NCI-H748 (cell line): ENCODE measurements at regions not wholly inside any gene's neighbourhood (a gene's known extent, or its start where the extent isn't known, plus 50 kb on each side); places are given as distances from the start of the nearest gene placed in this dataset.

Experiments
- DNase-seq: peaks from one replicate; lab custom pipeline; 2025; ENCODE audit not compliant: unreplicated experiment; lab: John Stamatoyannopoulos, UW

DNA sequence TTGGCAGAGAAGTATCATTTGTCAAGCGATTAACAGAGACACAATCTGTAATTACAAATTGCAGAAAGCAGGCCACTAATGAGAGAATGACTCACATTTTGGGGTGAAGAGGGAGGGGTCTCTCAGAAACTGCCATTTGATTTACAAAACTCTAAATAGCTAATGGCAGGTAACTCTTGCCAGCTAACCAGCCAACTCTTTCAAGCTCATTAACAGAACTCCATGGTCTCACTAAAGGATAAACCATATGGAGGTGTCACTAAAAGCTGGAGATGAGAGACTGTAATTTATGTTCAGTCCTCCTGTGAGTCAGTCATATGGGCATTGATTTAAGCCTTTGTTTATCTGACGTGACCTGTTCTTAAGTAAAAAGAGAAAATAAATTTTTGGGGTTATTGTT is 336.4 kb downstream of the FOXG1 start:
- DNase-seq: peak; percentile 87

DNA sequence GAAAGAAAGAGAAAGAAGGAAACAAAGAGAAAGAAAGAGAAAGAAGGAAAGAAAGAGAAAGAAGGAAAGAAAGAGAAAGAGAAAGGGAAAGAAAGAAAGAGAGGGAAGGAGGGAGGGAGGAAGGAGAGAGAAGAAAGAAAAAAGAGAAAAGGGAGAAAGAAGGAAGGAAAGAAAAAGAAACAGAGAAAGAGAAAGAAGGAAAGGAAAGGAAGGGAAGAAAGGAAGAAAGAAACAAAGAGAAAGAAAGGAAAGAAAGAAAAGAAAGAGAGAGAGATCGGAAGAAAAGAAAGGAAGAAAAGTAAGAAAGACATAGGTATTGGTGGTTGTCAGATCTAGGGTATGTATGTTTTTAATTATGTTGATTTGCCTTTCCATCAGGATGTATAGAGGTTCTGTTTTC is 342.3 kb downstream of the FOXG1 start:
- no peak for DNase-seq

DNA sequence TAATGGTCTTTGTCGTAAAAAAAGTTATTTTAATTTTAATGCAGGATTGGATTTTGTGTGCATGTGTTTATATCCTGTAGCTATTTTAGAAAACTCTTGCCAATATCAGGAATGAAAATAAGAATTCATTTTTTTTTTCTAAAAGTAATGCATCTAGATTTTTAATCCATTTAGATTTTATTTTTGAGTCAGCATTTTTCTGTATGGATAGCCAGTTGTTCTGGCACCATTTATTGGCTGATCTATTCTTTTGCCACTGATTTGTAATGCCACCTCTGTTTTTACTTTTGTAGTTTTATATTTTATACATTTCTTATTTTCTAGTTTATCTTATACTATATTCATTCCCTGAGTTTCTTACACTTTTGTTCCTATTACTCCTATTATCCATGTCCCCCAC is 343.0 kb downstream of the FOXG1 start:
- no peak for DNase-seq

DNA sequence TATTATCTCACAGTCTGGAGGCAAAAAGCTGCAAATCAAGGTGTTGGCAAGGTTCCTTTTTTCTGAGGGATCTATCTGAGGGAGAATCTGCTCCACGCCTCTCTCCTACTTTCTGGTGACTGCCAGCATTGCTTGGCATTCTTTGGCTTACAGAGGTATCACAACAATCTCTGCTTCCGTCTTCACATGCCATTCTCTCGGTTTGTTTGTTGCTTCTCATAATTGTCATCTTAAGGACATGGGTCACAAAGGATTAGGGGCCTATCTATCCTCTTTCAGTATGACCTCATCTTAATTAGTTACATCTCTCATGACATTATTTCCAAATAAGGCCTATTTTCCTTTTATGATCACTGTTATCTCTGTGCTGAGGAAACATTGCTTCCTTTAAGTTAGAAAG is 345.0 kb downstream of the FOXG1 start:
- no peak for DNase-seq

DNA sequence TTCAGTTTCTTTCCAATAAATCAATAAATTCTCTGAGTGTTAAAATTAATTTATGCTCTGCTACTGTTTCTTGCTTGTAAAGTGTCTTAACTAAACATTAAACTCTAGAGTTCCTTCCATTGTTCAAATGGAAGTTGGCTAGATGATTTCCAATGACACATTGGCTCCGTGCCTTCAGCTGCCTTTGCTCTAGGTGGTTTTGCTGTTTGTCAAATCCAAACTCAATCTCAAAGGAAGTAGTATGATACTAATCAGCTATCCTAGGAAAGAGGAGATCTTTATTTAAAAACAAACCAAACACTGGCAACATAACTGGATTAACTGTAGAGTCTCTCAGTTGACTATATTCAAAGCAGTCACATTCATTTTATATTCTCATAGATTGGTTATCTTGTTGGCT is 356.4 kb downstream of the FOXG1 start:
- DNase-seq: no peak

DNA sequence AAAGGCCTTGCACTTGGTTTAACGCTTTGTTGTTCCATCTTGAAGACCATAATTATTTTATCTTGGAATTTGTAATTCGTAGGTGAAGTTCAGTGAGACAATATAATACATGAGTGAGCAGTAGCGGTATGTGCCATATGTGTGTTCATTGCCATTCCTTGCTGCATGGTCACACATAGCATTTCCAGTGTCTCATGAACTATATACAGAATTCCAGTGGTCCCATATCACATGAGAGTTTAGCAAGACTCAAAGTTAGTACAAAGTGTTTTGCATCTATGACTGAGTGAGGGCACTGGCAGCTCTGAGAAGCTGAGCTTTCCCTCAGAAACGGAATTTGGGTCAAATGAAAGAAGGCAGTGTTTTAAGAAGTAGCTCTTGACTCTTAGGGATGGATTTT is 359.8 kb downstream of the FOXG1 start:
- DNase-seq: no peak

DNA sequence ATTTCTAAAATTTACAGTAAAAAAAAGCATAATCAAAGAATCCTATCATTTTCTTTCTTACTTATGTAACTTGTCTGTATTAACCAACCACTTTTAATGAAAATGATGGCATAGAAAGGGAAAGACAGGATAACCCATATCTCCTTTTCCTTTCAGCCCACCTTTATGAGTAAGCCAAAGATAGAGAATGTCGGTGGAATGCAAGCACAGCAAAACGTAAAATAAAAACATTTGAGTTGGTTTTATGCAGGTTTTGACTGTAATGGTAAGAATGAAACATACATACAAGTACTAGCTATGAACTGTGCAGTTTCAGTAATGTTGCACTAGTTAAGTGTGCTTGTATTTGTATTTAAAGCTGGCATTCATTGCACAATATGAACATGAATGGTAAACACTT is 360.3 kb downstream of the FOXG1 start:
- no peak for DNase-seq

DNA sequence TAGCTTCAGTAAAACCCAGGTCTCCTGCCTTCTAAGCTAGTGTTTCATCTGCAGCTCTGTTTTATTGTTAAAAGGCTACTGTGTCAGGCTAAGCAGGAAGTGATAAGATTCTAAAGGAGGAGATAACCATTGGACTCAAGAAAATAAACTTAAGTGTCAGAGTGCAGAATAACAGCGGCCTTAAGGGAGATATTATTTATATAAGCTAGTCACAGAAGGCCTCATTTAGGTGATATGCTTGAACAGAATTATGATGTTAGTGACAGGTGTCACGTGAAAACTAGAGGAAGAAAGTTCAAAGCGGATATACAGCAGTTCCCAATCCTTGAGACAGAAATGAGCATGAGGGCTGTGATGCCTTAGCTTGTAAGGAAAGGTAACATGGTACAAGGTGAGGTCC is 373.4 kb downstream of the FOXG1 start:
- DNase-seq: no peak

DNA sequence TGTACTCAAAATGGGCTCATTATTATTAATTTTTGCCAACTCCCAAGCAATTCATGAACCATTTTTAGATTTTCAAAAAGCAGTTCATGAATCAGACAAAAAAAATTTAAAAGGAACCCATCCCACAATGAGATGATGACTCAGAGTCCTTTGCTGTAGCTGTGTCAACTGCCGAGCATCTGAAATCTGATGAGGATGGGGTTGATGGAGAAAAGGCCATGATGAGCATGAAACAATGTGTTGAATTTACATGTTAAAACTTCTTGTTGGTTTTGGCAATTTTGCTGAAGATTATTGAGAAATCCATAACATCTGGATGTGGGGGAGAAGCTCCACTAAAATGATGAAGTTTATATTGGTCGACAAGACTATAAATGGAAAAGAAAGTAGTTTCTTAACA is 378.0 kb downstream of the FOXG1 start:
- no peak for DNase-seq

DNA sequence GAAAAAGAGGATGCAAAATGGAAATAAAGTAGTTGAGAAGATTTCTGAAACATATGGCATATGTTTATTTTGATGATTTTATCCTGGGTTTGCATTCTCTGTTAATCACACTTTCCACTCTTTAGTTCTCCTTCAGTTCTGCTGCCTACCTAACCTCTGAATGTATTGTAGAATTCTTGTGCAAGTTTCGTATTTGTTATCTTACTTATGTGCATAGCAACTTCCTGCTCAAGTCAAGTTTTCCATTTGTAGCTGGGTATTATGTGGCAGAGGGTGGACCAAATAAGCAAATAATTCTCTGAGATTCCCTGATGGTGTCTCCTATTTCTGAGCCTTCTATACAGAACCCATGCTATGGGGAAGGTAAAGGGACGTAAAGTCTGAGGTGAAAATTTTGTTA is 381.6 kb downstream of the FOXG1 start:
- DNase-seq: no peak

DNA sequence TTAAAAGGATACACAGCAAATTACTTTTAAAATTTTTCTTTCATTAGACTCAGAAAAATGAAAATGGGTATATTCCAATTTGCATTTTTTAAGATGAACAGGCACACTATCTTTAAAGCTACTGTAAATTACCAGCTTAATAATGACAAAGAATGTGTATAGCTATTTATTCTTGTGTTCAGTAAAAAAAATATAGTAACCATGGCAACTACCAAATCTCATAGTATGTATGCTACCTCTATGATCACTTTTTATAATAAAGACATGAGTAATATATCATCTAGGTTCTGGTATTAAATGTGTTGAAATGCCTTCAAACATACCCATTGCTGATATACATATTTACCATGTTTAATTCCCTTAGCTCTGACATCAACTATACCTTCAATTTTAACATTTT is 383.2 kb downstream of the FOXG1 start:
- no peak for DNase-seq

DNA sequence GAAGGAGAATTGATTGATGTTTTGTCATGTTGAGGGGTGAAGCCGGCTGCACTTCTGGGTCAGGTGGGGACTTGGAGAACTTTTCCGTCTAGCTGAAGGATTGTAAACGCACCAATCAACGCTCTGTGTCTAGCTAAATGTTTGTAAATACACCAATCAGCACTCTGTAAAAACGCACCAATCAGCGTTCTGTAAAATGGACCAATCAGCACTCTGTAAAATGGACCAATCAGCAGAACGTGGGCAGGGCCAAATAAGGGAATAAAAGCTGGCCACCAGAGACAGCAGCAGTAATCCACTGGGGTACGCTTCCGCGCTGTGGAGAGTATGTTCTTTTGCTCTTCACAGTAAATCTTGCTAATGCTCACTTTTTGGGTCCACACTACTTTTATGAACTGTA is 384.1 kb downstream of the FOXG1 start:
- no peak for DNase-seq

DNA sequence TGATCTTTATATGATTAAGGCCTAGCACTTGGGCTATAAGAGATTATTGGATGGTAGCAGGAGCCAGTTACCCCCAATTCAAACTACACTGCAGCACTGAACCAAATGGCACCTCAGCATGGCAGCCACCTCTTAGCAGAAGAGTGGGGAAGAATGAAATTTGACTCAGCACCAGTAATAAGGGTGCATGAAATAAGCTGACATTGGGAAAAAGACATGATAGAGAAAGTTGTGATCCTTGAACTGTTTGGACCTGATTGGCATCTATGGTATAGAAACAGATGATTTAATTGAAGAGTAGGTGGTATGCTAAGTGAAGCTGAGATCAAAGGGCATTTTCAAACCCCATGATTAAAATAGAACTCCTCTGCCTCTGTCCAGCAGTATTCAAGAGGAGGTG is 389.5 kb downstream of the FOXG1 start:
- no peak for DNase-seq

DNA sequence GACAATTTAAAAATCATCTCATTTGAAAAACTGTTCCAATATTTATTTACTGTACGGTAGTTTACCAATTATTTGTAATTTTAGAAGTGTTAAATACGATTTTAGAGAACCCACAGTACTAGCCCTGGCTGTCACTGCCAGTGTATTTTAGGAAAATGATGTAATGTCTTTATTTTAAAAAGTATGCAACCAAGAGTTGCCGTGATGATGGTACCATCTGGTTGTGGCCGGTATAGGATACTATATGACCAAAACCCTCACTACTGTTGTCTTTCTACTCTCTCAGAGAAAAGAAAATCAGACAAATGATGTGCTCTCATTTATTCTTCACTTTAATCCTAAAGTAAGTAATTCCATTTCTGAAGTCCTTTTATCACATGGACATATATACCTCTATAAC is 395.0 kb downstream of the FOXG1 start:
- DNase-seq: no peak

DNA sequence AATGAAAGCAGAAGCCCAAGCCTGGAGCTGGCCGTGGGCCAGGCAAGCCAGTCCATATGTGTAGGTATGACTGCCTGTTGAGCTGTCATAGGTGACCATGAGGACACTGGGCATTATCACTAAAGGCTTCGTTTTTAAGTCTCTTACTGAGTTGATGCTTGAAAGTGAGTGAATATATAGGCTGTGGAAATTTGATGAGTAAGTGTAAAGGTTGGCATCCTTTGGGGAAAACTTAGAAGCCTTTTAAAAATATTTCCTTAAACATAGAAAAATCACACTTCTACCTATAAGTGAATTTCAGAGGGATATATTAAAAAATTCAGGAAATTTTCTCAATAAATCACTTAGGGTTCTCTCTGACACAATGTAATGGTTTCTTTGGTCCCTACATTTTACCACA is 396.5 kb downstream of the FOXG1 start:
- no peak for DNase-seq

DNA sequence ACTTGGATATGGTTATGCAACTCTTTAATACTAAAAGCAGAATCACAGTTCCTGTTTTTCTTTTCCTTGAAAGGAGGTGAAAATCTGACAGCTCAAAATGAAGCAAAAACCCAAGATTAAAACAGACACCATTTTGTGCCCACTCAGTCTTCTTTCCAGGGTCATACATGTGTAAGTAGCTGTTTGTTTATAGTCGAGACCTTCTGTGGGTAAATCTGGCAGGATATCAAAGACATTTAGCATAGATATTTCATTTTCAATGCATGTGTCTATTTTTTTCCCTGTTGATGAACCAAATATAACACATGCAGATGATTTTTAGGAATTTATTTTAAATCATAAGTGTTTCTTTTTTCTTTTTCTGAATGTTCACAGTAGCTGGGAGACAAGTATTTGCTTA is 398.8 kb downstream of the FOXG1 start:
- DNase-seq: no peak

DNA sequence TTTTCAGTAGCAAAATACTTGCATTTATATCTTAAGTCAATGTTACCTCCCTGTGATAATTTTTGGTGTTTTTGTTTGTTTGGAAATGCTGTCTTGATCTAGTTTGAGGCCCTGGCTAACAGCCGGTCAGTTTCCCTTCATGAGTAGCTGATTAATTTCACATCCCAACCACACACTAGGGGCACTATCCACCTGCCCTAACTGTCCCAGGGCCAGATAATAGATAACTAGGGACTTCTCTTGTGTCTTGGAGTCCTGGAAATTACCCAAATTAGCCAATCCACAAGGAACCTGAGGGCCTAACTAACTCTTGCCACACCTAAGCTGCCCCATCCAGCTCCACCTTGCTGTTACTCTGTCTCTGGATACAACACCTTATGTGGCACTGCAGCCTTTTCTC is 399.9 kb downstream of the FOXG1 start:
- no peak for DNase-seq

DNA sequence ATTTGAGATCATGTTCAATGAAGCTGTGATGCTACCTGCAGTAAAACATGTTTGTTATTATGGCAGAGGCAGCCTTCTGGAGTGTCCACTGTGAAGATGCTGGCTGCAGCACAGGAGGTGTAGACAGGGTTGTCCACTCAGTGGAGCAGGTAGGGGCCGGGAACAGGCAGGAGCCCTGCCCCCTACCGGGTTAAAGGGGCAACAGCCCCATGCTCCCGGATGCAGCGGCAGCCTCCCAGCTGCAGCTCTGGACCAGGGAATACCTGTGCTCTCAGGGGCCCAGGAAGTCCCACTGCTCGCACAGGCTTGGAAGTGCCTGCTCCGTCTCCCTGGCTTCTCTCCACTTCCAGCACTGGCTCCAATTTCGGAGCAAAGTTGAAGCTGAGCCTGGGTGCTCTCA is 401.6 kb downstream of the FOXG1 start:
- no peak for DNase-seq

DNA sequence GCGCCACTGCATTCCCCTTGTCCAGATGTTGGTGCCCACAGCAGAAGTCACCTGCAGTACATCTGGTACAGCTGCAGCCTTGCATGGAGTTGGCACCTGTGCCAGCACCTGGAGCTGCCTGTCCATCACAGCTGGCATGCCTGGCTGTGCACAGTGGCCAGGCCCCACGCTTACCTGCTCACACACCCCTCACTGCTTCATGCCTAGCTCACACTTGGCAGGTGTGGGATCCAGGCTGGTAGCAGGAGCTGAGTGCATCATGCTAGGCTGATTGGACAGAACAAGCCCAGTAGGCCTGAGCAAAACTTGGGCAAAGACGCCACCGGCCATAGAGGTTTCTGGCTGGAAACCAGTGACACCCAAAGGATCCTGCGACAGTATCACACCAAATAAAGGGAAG is 402.8 kb downstream of the FOXG1 start:
- no peak for DNase-seq

DNA sequence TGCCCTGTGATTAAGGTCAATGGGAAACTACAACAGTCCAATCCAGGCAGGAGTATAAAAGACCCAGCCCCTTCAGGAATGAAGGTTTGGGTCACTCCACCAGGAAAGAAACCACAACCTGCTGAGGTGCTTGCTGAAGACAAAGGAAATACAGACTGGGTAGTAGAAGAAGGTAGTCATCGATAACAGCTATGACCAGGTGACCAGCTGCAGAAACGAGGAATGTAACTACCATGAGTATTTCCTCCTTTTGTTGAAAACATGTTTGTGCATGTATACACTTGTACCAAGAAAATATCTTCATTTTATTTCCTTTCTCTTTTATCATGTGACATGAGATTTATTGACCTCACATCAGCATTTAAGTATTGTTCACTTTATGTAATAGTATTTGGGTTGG is 409.1 kb downstream of the FOXG1 start:
- no peak for DNase-seq

DNA sequence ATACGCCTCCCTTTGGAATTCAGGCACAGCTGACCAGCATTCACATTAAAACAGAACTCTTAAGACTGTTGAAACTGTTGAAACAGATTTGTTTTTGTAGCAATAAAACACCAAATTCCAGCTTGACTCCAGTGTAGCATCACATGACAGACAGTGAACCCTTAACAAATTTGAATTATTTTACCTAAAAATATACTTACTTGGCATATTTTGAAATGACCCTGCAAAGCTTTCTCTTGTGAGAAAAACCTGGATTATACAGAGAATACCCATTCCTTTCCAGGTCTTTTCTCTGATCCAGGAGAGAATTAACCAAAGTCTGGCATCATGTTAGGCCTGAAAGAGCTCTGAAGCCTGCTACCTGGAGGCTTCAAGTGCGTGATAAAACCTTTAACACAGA is 410.3 kb downstream of the FOXG1 start:
- DNase-seq: no peak

DNA sequence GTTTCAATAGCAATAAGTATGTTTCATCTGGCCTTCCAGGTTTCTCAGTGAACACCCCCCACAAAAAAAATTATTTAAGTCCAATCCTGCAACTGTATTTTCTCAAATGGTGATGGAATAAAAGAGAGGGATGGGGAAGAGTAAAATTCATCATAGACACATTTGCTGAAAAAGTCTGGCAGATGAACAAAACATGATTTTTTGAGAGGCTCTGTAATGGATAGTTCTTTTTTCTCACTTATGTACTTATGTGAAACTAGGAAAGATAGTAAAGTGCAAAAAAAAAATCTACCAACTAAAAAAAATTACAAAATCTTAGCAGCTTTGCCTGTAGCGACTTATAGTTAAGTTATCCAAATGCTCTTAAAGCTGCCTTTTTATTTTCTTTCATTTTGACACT is 412.4 kb downstream of the FOXG1 start:
- DNase-seq: no peak

DNA sequence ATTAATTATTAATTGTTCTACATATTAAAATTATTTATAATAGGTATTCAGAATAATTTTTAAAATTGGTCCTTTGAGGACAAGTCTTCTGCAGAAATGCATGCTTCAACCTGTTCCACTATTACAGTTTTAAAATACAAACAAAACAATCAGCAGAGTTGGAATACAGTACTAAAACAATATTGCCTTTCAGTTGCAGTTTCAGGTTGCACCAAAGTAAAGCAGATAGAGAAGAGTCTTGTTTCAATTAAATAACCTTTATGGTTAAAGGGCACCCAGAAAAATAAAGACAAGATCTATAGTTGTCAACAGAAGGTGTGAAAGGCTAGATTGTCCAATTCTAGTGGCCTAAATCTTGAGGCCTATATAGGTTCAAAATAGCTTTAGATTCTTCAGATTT is 424.5 kb downstream of the FOXG1 start:
- no peak for DNase-seq

DNA sequence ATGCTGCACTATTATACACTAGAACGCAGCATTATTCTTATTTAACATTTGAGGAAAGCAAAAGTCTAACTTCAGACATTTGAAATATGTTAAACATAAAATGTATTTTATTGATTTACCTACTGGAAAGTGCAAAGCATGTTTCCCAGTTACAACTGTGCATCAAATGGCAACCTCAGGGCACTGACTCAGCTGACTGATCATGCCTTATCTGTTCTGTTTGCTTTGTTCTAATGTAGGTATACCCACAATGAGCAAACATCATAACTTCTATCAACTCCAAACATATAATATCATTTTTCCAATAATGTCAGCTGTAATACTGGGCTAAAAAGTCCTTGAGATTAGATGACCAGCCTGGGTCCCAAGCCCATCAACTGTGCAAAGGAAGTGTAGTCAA is 431.0 kb downstream of the FOXG1 start:
- DNase-seq: no peak
